A549 (cell line): ENCODE measurements at regions not wholly inside any gene's neighbourhood (a gene's known extent, or its start where the extent isn't known, plus 50 kb on each side); places are given as distances from the start of the nearest gene placed in this dataset.

Source experiments
- ATAC-seq, 2 experiments: fragments of 200-7000 bp in 1 of 2; fragments of >200 bp in 1 of 2; cut with Nextera tagmentation in 1 of 2; cut with Tn5 transposase in 1 of 2; 3 replicates each; pipeline versions ENCODE4 v1.8.0 to v1.9.1; 2018 to 2020; ENCODE audit warnings: mild to moderate bottlenecking in 1 of 2, moderate library complexity in 1 of 2
- CTCF ChIA-PET: fragments of 300-600 bp; sonication (Branson Sonifier 250); formaldehyde crosslinking; extraction: SDS; loops from one replicate; lab custom pipeline; 2021; ENCODE audit warnings: antibody characterized with exemption, inconsistent platforms; lab: Yijun Ruan, JAX
- POLR2A ChIA-PET: fragments of 350-600 bp; formaldehyde crosslinking; extraction: SDS; loops from one replicate; lab custom pipeline; 2021; ENCODE audit warnings: antibody characterized with exemption, inconsistent platforms; lab: Yijun Ruan, JAX
- DNase-seq, 2 experiments: peaks; one replicate each; pipeline versions ENCODE4 v3.0.0 to v3.0.0-alpha.2; 2011 to 2016; ENCODE audit warnings: low read depth in 1 of 2, low spot score in 1 of 2
- FAIRE-seq: peaks from 2 replicates; lab custom pipeline; 2011; peaks lifted over from hg19 to GRCh38; lab: Jason Lieb, UNC
- H3K27ac ChIP-seq, 2 experiments: fragments of >200 bp; sonication (Bioruptor Twin); formaldehyde crosslinking; 3 replicates each; pipeline ENCODE4 v1.5.1; 2016 to 2017
- H3K4me1 ChIP-seq: fragments of >200 bp; sonication (Bioruptor Twin); formaldehyde crosslinking; 3 replicates; pipeline ENCODE4 v1.6.1; 2016
- H3K4me2 ChIP-seq: fragments of >200 bp; sonication (Bioruptor Twin); formaldehyde crosslinking; 3 replicates; pipeline ENCODE4 v1.6.1; 2016
- H3K4me3 ChIP-seq: fragments of >200 bp; sonication (Bioruptor Twin); formaldehyde crosslinking; 3 replicates; pipeline ENCODE4 v1.5.1; 2016
- H3K9me3 ChIP-seq: fragments of >200 bp; sonication (Bioruptor Twin); formaldehyde crosslinking; 3 replicates; pipeline ENCODE4 v1.6.1; 2016
- BHLHE40 ChIP-seq: IDR thresholded peaks from 2 replicates; pipeline ENCODE4 v1.6.1; 2012; ENCODE audit warnings: low read depth, low read length, inconsistent platforms
- CHD2 ChIP-seq: fragments of 150-350 bp; IDR thresholded peaks from 2 replicates; pipeline ENCODE4 v1.6.1; 2014; ENCODE audit warnings: low read length; ENCODE audit not compliant: partially characterized antibody
- EP300 ChIP-seq, 2 experiments: fragments of >200 bp; sonication (Bioruptor Twin); formaldehyde crosslinking; IDR thresholded peaks; 2 replicates in 1 of 2; 3 replicates in 1 of 2; pipeline ENCODE4 v1.6.1; 2016 to 2017
- FOSB ChIP-seq: fragments of 250-450 bp; sonication (Bioruptor Pico); IDR thresholded peaks from 2 replicates; pipeline ENCODE4 v1.5.0; 2020; ENCODE audit warnings: mild to moderate bottlenecking, moderate library complexity
- FOSL2 ChIP-seq, 2 experiments: fragments of 450-650 bp in 1 of 2; fragments of >200 bp in 1 of 2; sonication (Bioruptor Twin) in 1 of 2; formaldehyde crosslinking; IDR thresholded peaks; 2 replicates each; pipeline versions ENCODE4 v1.5.0 to v1.6.1; 2016 to 2020; ENCODE audit warnings: mild to moderate bottlenecking in 1 of 2, moderate library complexity in 1 of 2
- FOXS1 ChIP-seq: fragments of 250-450 bp; sonication (Bioruptor Pico); IDR thresholded peaks from 2 replicates; pipeline ENCODE4 v1.5.0; 2020; ENCODE audit warnings: mild to moderate bottlenecking, moderate library complexity
- HEYL ChIP-seq: fragments of 250-450 bp; sonication (Bioruptor Pico); IDR thresholded peaks from 2 replicates; pipeline ENCODE4 v1.8.0; 2021; ENCODE audit warnings: mild to moderate bottlenecking, moderate library complexity
- HOXB13 ChIP-seq: fragments of 250-450 bp; sonication (Bioruptor Pico); IDR thresholded peaks from 2 replicates; pipeline ENCODE4 v1.5.0; 2020; ENCODE audit warnings: low read depth, mild to moderate bottlenecking, moderate library complexity
- JUN ChIP-seq, 2 experiments: fragments of >200 bp; sonication (Bioruptor Twin); formaldehyde crosslinking; IDR thresholded peaks; 2 replicates in 1 of 2; 3 replicates in 1 of 2; pipeline ENCODE4 v1.6.1; 2016 to 2017
- MAFK ChIP-seq: fragments of 450-650 bp; IDR thresholded peaks from 2 replicates; pipeline ENCODE4 v1.6.1; 2014; ENCODE audit not compliant: partially characterized antibody
- MAZ ChIP-seq: fragments of 150-350 bp; IDR thresholded peaks from 2 replicates; pipeline ENCODE4 v1.6.1; 2014; ENCODE audit warnings: antibody characterized with exemption, low read depth, low read length, borderline replicate concordance
- RCOR1 ChIP-seq: fragments of 150-350 bp; IDR thresholded peaks from 2 replicates; pipeline ENCODE4 v1.6.1; 2014; ENCODE audit warnings: antibody characterized with exemption, low read length, low read depth
- SMC3 ChIP-seq: fragments of >200 bp; sonication (Bioruptor Twin); formaldehyde crosslinking; IDR thresholded peaks from 3 replicates; pipeline ENCODE4 v1.6.1; 2018; ENCODE audit warnings: inconsistent platforms
- SREBF2 ChIP-seq: fragments of 450-650 bp; IDR thresholded peaks from 2 replicates; pipeline ENCODE4 v1.6.1; 2014; ENCODE audit warnings: mild to moderate bottlenecking, moderate library complexity
- TP53 ChIP-seq: fragments of 250-450 bp; sonication (Bioruptor Pico); IDR thresholded peaks from 2 replicates; pipeline ENCODE4 v1.5.0; 2021; ENCODE audit warnings: mild to moderate bottlenecking, moderate library complexity
- ZC3H11A ChIP-seq: fragments of 450-650 bp; IDR thresholded peaks from 2 replicates; pipeline ENCODE4 v1.6.1; 2014; ENCODE audit warnings: antibody characterized with exemption, mild to moderate bottlenecking
- ZFP36 ChIP-seq: fragments of 450-650 bp; IDR thresholded peaks from 2 replicates; pipeline ENCODE4 v1.6.1; 2014; ENCODE audit warnings: borderline replicate concordance; ENCODE audit not compliant: partially characterized antibody
- ZNF302 ChIP-seq: fragments of 250-450 bp; sonication (Bioruptor Pico); IDR thresholded peaks from 2 replicates; pipeline ENCODE4 v1.9.0; 2021; ENCODE audit warnings: inconsistent platforms, mild to moderate bottlenecking, moderate library complexity
- WGBS: methylation state at CpG from one replicate; pipeline ENCODE4 v1.1.6; 2017; ENCODE audit errors: missing lambda C conversion rate; 5-methylcytosine and 5-hydroxymethylcytosine counted together
- TF ChIP-seq, protein P1 (sequence below): fragments of 250-450 bp; sonication (Bioruptor Pico); IDR thresholded peaks from 2 replicates; pipeline ENCODE4 v1.5.0; 2020; ENCODE audit warnings: low read depth, mild to moderate bottlenecking, moderate library complexity
- TF ChIP-seq, protein P2 (sequence below): fragments of 150-350 bp; IDR thresholded peaks from 2 replicates; pipeline ENCODE4 v1.6.1; 2014; ENCODE audit warnings: low read depth, mild to moderate bottlenecking, low read length
- TF ChIP-seq, protein P3 (sequence below): fragments of >200 bp; sonication (Bioruptor Twin); formaldehyde crosslinking; IDR thresholded peaks from 3 replicates; pipeline ENCODE4 v1.6.1; 2016

DNA sequence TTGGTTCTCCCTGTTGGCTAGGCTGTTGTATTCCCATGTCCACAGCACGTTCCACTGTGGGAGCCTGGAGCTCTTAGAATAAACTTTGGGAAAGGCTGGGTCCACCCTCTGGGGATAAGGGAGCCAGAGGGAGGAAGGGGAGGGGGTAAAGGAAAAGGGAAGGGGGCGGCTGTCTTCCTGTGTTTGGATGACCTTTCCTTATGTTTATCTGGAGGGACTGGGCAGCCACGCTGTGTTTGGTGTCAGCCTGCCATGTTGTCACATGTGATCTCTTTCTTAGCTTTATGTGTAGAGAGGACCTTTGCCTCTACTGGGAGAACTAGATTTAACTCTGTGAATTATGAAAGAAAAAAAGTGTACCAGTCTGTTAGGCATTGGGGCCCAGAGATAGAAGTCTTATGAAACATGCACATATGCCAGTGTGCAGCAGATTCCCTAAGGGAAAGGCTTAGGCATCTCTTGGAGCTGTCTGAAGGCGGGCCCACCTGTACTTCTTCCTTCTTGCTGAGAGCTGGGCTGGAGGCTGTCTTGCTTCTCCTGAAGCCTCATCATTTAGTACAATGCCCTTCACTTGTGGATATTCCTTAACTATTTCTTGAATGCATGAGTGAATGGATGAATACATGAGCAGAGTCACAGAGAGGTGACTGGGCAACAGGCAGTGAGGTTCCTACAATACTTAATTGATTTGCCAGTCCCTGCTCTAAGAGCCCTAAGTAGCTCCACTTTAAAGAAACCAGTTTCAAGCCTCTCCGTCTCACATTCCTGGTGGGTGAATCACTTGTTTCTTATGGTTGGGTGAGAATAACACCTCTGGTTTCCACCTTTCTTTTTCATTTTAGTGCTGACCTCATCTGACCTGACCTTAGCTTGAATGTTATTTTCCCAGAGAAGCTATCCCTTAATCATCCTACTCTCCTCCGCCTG, 62.5 kb upstream of the ARHGAP29 start:
- DNase-seq (no peak), ATAC-seq (peak in 1 of 2 experiments; percentile 23; a peak in 2 of 6 replicates), FAIRE-seq (no peak)
- ChIA-PET CTCF (interaction anchor here (0.6 to 1.2 kb wide), 4 partner anchors 13 to 164 kb away, joined by 3 read pairs; no protein-coding TSS in a partner anchor), POLR2A (no interaction called here)
- 67% methylated on average over 6 of the region's 6 CpGs for WGBS
- Histone ChIP-seq H3K27ac (peak overlapping the region; percentile 9 to 57; a peak in 3 of 6 replicates), H3K4me1 (peaks cover 23% of the 10 kb centered on the region), H3K4me2 (peak overlapping the region; percentile 47), H3K4me3 (no peak overlapping the region), H3K9me3 (no peaks in the 10 kb centered on the region)
- TF ChIP-seq, protein P1, sequence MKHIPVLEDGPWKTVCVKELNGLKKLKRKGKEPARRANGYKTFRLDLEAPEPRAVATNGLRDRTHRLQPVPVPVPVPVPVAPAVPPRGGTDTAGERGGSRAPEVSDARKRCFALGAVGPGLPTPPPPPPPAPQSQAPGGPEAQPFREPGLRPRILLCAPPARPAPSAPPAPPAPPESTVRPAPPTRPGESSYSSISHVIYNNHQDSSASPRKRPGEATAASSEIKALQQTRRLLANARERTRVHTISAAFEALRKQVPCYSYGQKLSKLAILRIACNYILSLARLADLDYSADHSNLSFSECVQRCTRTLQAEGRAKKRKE (CRISPR knock-in tag) = no peak
- TF ChIP-seq FOSL2 (IDR thresholded peaks at IDR 0.05) = no peak
- TF ChIP-seq FOSL2 (CRISPR knock-in tag; IDR thresholded peaks at IDR 0.05) = peak; percentile 24; the same call in 1 of the 2 replicates

DNA sequence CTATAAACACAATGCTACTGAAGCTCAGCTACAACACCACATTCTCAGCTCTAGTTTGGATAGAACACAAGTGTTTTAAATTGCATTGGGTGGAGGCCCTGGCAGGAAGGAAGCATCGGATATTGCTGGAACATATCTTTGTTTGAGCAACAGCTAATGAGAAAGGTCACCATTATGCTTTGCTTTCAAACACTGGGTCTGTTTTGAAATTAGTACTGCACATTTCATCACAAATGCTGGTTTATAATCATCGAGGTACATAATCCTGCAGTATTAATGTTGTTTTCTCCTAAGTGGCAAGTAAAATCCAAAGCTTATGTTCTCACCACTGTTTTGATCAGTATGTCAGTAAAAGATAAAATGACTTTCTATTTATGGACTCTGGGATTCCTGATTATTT, 61.5 kb upstream of the ARHGAP29 start:
- WGBS = 50% methylated on average over 2 of the region's 2 CpGs
- Histone ChIP-seq H3K4me2 (no peak overlapping the region), H3K4me3 (no peak overlapping the region), H3K27ac (no peak overlapping the region; a peak in 2 of 6 replicates), H3K9me3 (no peaks in the 10 kb centered on the region), H3K4me1 (peaks cover 23% of the 10 kb centered on the region)
- DNase-seq = no peak
- FAIRE-seq = no peak
- POLR2A ChIA-PET = no interaction called here
- CTCF ChIA-PET = interaction anchor here (1.2 kb wide), 1 partner anchor 27 kb away, joined by 3 read pairs; no protein-coding TSS in a partner anchor
- no peak for ATAC-seq
- no peak for TF ChIP-seq JUN (IDR thresholded peaks at IDR 0.05)
- TF ChIP-seq, protein P2, sequence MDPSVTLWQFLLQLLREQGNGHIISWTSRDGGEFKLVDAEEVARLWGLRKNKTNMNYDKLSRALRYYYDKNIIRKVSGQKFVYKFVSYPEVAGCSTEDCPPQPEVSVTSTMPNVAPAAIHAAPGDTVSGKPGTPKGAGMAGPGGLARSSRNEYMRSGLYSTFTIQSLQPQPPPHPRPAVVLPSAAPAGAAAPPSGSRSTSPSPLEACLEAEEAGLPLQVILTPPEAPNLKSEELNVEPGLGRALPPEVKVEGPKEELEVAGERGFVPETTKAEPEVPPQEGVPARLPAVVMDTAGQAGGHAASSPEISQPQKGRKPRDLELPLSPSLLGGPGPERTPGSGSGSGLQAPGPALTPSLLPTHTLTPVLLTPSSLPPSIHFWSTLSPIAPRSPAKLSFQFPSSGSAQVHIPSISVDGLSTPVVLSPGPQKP = no peak
- no peak for TF ChIP-seq BHLHE40
- no peak for TF ChIP-seq MAFK
- TF ChIP-seq HOXB13 (CRISPR knock-in tag) = no peak
- TF ChIP-seq SREBF2 = no peak
- TF ChIP-seq TP53 = no peak
- TF ChIP-seq, protein P3, sequence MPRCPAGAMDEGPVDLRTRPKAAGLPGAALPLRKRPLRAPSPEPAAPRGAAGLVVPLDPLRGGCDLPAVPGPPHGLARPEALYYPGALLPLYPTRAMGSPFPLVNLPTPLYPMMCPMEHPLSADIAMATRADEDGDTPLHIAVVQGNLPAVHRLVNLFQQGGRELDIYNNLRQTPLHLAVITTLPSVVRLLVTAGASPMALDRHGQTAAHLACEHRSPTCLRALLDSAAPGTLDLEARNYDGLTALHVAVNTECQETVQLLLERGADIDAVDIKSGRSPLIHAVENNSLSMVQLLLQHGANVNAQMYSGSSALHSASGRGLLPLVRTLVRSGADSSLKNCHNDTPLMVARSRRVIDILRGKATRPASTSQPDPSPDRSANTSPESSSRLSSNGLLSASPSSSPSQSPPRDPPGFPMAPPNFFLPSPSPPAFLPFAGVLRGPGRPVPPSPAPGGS = no peak
- no peak for TF ChIP-seq MAZ
- no peak for TF ChIP-seq ZNF302 (CRISPR knock-in tag)
- no peak for TF ChIP-seq SMC3
- TF ChIP-seq, protein P1 (CRISPR knock-in tag) = no peak
- no peak for TF ChIP-seq HEYL (CRISPR knock-in tag)
- TF ChIP-seq EP300 (IDR thresholded peaks at IDR 0.05) = no peak
- TF ChIP-seq ZFP36 = no peak
- no peak for TF ChIP-seq RCOR1
- no peak for TF ChIP-seq FOSB (CRISPR knock-in tag)
- no peak for TF ChIP-seq ZC3H11A
- no peak for TF ChIP-seq CHD2
- no peak for TF ChIP-seq FOXS1 (CRISPR knock-in tag)
- TF ChIP-seq, all 56 proteins: peak for 0
